Ecto neural progenitor cell (in vitro differentiated cells): ENCODE measurements at regions not wholly inside any gene's neighbourhood (a gene's known extent, or its start where the extent isn't known, plus 50 kb on each side); places are given as distances from the start of the nearest gene placed in this dataset.

Experiments
- DNase-seq: peaks from one replicate; pipeline ENCODE4 v3.0.0-alpha.2; 2018; ENCODE audit warnings: low spot score

DNA sequence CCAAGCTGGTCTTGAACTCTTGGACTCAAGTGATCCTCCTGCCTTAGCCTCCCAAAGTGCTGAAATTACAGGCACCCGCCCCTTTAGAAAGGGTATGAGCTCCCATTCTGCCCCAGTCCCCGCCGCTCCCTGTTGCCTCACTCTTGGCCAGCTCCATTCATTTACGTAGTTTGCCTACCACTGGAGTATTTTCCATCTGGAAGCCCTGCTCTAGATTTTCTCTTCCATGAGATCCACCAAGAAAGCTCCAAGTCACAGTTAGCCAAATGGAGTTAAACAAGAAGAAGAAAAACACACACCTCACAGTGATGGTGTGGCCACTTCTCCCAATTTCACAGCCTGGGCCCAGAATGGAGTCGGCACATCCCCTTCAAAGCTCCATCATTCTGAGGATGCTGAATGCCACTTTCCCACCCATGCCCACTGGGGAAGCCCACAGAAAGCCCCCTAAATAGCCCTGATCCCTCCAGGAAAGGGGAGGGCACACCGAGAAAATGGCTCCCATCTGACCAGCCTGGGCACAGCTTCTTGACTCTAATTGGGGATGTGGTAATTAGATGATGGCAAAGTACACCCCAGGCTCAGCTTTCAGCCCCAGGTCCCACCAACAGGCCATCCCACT lies 381.2 kb downstream of the MN1 start:
- no peak for DNase-seq

DNA sequence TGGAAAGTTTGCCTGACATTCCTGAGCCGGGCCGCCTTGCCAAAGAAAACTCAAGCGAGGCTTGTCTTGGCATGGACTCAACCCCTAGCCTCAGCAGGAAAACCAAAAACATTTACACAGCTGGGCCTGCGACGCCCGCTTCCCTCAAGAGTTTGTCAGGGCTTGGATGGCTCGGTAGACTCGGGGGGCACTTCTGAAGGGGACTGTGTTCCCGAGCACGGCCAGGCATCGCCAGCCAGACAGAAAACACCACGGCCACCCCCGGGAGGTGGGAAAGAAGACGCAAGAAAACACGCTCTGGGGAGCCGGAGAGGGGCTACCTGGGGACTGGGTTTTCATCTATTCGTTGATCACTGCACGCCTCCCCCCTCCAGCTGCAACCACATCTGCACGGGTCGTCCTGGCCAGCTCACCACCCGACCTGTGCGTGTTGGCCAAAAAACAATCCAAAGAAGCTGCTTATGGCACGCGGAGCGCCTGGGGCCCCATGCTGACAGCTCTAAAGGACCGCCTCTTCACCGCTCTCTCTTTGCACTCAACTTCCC lies 380.7 kb downstream of the MN1 start:
- no peak for DNase-seq

DNA sequence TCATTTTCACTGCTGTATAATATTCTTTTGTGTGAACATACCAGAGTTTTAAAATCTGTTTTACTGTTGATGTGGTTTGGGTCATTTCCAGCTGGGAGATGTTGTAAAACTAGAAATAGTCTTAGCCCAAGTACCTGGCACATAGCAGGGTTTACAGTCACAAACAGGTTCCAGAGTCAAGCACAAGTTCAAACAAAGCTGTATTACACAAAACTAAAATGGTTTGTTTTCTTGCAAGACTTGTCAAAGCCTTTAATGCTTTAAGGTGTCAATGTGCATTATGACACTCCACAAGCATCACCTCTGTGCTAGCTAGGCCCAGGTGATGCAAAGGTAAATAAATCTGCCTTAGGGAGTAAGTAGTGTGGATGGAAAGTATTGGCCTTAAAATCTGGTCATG lies 379.1 kb downstream of the MN1 start:
- DNase-seq = no peak

DNA sequence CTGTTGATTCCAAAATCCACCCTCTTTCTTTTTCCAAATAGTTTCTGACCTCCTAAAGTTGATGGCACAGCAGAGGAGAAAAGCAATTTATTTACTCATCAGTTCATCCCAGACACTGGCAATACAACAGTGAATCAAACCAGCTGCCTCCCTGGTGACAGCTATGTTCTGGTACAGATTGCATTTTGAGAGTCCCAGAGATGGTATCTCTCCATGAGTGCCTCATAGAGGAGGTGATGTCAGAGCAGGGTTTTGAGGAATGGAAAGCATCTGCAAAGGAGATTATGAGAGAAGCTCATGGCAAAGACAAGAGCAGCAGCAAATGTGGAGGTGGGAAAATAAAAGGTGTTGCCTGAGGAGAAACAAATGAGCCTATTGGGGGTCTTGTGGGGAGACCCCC lies 377.2 kb downstream of the MN1 start:
- DNase-seq = no peak

DNA sequence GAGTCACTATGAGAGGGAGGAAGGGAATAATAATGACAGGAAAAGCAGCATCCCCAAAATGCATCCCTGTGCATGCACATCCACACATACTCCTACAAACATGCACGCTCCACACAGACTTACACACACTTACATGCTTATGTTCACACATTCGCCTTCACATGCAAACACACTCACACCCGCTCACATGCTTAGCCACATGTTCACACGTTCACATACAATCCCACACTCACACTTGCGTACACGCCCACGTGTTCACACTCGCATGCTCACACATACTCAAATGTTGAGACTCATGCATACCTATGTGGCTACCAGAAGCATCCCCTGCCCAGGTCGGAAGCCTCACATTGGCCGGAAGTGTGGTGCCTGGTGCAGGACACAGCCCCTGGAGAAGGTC lies 372.1 kb downstream of the MN1 start:
- no peak for DNase-seq

DNA sequence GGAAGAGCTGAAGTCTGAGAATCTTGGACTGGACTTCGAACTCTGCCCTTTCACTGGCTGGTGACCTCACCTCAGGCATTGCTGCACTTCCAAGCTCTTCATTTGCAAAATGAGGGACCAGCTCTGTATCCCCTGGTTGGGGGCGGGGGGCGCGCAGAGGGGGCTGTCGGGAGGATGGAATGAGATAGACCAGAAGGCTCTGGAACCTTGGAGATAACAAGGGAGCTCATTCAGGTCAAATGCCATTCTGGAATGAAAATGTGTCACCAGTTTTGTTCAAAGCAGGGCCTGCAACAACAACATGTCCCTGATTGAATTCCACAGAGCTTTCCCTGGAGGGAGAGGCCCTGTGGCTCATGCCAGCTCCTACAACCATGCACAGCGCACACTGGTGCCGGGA lies 370.5 kb downstream of the MN1 start:
- DNase-seq = no peak

DNA sequence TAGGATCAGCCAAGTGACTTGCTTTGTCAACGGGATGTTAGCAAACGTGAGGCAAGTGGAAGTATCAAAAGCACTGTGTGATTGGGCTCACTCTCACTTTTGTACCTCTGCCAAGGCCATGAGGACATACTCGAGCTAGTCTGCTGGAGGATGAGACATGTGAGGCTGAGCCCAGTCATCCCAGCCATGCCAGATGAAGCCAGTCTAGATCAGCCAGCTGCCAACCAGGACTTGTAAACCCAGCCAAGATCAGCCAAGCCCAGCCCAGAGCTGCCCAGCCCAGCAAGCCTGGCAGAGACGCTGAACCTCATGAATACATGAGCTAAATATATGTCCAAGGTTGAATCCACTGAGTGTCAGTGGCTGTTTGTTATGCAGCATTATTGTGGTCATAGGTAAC lies 369.7 kb downstream of the MN1 start:
- DNase-seq = no peak

DNA sequence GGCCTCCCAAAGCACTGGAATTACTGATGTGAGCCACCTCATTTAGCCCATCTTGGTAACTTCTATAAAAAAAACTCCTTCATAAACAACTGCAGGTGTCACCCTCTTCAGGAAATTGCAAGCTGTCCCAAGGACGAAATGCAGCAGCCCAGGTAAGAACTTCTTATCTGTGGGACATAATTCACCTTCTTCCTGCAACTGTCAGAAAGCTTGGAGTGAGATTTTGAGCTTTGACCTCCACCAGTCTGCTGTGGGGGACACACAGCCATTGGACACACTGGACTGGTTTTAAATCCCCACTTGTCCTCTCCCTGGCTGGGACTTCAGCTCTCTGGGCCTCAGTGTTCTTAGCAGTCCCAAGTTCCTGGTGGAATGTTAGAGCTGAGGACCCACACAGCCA lies 368.5 kb downstream of the MN1 start:
- no peak for DNase-seq

DNA sequence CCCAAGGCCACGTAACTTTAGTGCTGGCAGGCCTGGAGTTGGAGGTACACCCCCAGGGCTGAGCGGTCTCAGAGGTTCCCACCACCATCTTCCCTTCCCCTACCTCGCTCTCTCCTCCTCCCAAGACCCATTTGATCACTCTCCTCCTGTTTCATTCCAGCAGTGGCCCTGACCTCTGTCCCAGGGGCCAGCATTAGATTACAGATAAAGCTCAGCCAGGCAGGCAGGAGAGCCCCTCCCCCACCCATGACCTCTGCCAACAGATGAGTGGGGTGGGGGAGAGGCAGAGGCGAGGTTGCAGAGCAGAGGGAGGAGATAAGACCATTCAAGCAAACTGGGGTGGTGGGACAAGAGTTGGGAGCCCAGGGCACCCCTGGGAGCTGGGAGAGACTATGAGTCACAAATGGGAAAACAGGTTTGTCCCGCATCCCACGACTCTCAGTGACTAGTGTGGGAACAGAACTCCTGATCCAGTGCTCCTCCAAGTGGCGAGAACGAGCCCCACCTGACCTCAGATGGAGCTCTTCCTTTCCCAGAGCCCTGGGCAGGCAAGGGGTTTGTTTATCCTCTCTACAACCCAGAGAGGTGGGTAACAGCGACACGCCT lies 367.9 kb downstream of the MN1 start:
- DNase-seq = no peak

DNA sequence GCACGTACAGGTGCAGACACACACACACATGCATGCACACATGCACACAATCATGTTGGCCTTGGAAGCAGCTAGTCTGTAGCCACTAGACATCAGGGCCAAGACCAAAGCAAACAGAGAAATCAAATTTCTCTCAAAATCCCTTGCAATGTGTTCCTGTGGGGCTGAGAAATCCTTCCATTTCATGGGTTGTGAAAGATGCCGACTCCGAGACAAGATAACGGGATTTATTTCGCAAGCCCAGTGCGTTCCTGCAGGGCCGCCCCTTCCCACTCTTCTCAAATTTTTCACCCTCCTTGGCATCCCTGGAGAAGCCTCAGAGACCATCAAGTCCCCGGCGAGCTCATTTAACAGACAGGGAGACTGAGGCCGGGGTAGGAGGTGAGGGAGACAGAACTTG lies 366.7 kb downstream of the MN1 start:
- DNase-seq = no peak

DNA sequence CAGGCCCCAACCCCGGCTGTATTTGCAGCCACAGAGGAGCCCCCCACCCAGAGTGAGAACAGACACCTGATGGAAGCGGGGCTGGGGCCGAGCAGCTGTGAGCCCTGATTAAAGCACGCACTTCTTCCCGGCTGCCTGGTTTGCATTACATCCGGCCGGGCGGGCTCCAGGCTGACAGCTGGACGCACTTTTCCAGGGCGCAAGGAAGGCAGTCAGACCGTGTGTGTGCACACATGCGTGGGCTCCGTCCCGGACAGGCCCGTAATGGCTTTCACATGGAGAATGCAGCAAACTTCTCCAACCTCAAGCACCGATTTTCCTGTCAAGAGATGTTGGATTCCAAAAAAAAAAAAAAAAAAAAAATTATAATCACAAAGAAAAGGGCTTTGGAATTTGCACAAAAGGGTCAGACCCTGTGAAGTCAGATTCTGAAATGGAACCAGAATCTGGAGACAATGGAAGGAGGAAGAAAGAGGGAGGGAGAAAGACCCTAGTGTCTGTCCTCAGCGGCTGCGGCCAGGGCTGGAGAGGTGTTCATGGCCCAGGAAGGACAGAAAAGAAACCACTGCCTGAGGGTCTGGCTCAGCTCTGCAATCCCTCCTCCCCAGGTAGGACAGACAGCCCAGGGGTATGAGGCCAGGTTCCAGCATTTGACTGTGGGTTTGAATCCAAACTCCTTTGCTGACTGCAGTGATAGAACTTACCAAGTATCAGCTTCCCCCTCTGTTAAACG lies 365.5 kb downstream of the MN1 start:
- peak; percentile 73 for DNase-seq

DNA sequence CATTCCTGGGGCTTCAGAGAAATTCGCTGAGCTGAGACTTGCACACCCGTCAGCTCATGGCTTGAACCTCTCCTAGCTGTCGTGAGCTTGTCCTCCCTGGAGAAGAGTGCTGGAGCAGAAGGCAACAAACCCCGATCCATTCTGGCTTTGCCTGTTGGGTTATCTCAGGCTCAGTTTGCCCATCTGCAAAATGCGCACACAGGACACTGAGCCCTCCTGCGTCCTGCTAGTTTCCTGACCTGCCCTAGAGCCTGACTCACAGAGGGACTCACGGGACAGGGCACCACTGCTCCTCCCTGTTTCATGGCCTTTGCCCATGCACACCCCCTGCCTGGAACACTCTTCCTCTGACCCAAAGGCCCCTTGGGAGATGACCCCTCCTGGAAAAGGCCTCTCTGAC lies 365.0 kb downstream of the MN1 start:
- DNase-seq = no peak

DNA sequence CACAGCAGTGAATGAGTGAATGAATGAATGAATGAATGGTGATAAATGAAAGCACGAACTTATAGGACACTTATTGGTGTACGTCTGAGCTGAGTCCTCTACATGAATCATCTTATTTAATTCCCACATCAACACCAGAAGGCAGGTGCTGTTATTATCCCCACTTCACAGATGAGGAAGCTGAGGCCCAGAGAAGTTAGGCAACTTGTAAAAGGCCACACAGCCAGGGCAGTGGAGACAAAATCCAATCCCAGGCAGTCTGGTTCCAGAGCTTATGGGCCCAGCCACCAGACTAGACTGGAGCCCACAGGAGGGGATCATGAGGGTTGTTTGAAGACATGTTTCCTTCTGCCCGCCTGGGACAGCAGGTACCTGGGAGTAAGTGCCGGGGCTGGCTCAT lies 364.0 kb downstream of the MN1 start:
- DNase-seq = no peak

DNA sequence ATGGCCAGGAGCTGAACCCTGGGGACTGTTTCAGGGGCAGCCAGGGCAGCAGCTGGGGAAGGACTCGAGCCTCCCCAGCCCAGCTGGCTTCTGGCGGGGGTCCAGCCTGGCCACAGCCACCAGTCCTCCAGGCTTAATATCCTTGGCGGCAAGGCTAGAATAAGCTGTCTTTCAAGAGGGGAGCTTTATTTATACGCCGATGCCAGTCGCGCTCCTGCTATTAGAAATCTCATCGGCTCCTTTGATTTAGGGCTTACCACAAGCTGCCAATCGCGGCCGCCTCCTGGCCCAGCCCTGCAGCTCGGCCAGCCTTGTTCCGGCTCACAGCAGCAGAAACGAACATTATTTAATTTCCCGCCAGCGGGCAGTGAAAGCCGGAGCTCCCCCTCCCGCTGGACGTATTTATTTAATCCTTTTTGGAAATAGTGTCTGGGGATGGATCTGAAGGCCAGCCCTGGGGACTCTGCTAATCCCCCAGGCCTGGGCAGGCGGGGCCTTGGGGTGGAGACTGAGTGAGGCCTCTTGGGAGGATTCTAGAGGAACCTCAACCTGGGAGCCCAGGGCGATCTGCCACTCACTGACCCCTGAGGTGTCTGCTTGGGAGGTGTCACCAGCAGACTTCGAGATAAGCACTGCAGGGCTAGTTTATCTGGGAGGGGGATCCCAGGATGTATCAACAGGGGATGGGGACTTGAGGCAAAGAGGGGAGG lies 363.1 kb downstream of the MN1 start:
- DNase-seq = peak; percentile 86

DNA sequence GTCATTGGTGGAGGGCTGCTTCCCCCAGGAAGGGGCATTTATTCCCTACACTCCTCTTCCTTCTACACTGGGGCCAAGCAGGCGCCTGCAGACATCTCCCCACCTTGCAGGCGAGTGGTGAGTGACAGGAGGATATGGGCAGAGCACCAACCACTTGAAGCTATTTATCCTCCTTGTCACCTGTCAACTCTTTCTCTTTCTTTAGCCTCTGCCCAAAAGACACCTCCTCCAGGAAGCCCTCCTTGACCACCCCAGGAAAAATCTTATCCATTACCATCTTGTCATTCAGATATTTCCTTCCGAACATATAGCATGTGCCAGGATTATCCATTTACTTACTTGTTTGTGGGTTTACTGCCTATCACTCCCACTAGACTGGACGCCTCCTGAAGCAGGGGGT lies 362.4 kb downstream of the MN1 start:
- DNase-seq = no peak

DNA sequence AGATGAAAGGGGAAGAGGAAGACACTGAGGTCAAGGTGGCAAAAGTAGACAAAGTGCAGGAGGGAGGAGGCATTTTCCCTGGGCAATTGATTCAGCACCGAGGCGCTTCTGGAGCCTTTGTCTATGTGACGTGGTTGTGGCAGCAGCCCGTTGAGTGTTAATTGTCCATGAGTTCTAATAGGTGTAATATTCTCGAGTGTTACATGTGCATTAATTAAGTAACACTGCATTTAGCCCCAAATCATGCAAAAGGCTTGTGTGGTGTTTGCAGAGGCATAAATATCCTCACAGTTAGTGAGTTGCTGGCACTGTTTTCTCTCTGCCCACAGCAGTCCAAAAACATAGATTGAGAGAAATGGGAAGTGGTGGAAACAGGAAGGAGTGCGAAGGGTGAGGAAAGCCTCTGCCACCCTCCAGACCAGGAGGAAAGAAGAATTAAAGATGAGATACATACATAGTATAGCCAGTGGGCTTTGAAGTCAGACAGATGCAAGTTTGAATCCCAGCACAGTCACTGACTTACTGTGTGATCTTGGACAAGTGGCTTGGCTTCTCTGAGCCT lies 361.2 kb downstream of the MN1 start:
- no peak for DNase-seq

DNA sequence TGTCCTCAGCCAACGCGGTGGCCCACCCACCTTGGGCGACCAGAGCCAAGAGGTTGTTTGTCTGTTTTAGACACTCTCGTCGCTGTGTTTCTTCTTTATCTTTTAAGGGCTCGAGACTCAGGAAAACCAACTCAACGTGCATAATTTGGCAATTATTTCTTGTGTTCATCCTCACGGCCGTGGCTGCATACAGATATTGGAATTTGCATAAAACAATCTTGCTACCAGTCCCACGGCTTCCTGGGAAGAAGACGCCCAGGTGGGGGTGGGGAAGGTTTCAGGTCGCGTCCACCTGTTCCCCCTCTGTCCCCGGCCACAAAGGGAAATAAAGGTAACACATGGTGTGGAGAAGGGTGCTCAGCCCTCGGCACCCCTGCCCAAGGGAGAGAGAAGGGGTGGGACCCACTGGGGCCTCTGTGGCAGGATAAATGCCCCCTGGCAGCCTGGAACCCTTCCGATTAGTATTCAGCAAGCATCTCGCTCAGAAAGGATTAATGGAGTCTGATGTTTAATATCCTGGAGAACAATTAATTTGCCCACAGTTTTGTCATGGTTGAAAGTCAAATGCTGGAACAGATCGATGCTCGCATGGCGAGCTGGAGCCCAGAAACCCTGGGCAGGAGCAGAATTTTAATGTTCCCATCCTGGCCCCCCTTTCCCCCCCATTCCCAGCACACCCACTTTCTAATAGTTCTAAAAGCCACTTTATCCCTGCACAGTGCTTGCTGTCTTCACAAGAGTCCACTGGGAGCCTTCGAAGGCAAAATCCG lies 359.7 kb downstream of the MN1 start:
- DNase-seq = no peak

DNA sequence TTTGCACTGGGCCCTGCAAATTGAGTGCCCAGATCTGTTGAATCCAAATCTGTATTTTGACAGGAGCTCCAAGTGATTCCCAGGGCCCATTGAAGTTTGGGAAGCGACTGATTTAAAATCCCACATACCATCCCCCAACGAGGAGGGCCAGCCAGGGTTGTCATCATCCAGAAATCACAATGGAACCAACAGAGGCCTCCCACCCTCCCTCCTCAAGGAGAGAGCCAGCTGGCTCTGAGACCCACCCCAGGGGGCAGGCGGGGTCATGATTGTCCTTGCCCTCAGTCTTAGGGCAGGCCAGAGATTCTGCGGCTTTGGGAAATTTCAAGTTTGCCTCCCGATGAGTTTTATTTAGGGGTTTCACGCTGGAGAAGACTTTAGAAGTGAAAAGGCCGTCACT lies 358.2 kb downstream of the MN1 start:
- no peak for DNase-seq

DNA sequence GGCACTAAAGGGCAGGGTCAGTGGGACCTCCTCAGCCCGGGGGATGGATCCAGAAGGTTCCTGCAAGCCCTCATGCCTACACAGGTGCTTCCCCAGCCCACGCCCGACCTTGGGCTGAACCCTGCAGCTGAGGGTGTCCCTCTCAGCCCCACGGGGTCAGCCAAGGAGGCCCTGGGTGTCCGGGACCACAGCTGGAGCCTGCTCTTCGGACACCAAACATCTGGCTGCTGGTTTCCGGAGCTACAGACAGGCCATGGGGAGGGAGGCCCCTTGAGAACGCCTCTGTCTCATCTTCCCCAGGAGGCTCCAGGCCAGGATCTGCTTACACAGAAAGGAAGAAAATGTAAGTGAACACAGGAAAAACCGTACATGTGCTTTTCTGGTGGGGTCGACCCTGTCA lies 355.7 kb downstream of the MN1 start:
- DNase-seq = no peak

DNA sequence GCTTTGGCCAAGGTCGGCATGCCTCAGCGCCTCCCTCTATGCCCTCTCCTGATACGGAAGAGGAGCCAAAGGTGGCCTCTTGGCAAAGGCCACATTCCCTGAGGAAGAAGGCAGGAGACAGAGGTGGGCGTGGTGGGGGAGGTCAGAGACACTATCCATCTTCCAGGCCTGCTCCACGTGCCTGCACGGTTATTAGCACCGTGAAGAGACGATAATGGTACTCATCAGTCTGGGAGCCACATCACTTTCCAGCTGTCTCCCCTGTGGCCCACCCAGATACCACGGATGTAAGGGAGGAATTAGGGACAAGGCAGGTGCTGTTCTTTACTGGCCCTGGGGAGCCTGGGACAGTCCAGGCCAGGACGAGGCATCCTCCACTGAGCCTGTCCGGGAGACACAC lies 354.3 kb downstream of the MN1 start:
- no peak for DNase-seq

DNA sequence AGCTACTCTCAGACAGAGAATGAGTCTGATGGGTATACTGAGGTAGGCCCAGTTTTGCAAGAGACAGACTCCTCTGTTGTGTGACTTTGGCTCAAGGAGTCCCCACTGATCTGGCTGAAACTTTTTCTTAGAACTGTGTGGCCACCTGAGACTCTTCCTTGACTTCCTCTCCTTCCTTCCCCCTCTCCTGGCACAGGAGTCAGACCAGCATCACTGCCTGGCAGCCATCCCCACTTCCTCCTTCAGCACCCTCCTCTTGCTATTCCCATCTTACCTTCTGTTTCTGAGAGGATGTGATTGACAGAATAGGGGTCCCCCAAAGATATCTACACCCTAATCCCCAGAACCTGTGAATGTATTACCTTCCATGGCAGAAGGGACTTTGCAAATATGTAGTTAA lies 351.1 kb downstream of the MN1 start:
- DNase-seq = no peak

DNA sequence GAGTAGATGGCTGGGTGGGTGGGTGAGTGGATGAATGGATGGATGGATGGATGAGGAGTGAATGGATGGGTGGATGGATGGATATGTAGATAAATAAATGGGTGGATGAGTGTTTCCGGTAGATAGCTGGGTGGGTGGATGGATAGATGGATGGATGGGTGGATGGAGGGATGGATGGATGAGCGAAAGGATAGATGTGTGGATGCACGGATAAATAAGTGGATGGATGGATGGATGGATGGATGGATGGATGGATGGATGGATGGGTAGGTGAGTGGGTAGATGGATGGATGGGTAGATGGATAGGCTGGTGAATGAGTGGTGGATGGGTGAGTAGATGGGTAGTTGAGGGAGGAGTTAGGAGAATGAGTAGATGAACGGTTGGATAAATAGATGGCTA lies 349.3 kb downstream of the MN1 start:
- no peak for DNase-seq
